Skin epidermis (tissue), 12 donors: ENCODE measurements at regions not wholly inside any gene's neighbourhood (a gene's known extent, or its start where the extent isn't known, plus 50 kb on each side); places are given as distances from the start of the nearest gene placed in this dataset.

Experiments used
- H3K27ac ChIP-seq, 21 experiments: fragments of 200-600 bp; sonication (generic) in 11 of 21; one replicate each; pipeline ENCODE4 v1.5.0; 2020; ENCODE audit warnings: mild to moderate bottlenecking in 3 of 21, inconsistent platforms in 2 of 21, moderate library complexity in 2 of 21
- H3K4me3 ChIP-seq, 7 experiments: fragments of 200-600 bp; sonication (generic) in 2 of 7; one replicate each; pipeline ENCODE4 v1.5.0; 2020; ENCODE audit warnings: inconsistent platforms in 2 of 7, mild to moderate bottlenecking in 2 of 7, moderate library complexity in 1 of 7

- no peak overlapping the region for H3K4me3 ChIP-seq
- no peak overlapping the region for H3K27ac ChIP-seq
Observed at GRCh38 chr1:112040891-112041740, 51.6 kb upstream of the KCND3 start.

GRCh38 chr1:112043901-112044300, 54.4 kb upstream of the KCND3 start:
- H3K27ac ChIP-seq = no peak overlapping the region
- no peak overlapping the region for H3K4me3 ChIP-seq

GRCh38 chr1:112044745-112045144, 55.3 kb upstream of the KCND3 start:
- H3K4me3 ChIP-seq = no peak overlapping the region
- no peak overlapping the region for H3K27ac ChIP-seq

GRCh38 chr1:112046630-112047029, 57.2 kb upstream of the KCND3 start:
- no peak overlapping the region for H3K27ac ChIP-seq
- no peak overlapping the region for H3K4me3 ChIP-seq

- Histone ChIP-seq H3K4me3 (no peak overlapping the region), H3K27ac (no peak overlapping the region)
Observed at GRCh38 chr1:112048421-112048820, 59.0 kb upstream of the KCND3 start.

GRCh38 chr1:112054510-112054909, 65.0 kb upstream of the KCND3 start:
- H3K27ac ChIP-seq = no peak overlapping the region
- H3K4me3 ChIP-seq = no peak overlapping the region

GRCh38 chr1:112056354-112056753, 66.9 kb upstream of the KCND3 start:
- no peak overlapping the region for H3K4me3 ChIP-seq
- no peak overlapping the region for H3K27ac ChIP-seq

GRCh38 chr1:112057736-112058135, 68.3 kb upstream of the KCND3 start:
- Histone ChIP-seq H3K4me3 (no peak overlapping the region), H3K27ac (no peak overlapping the region)

- Histone ChIP-seq H3K4me3 (no peak overlapping the region), H3K27ac (peak overlapping the region in 1 of 21 experiments; percentile 13)
Observed at GRCh38 chr1:112058815-112059450, 69.5 kb upstream of the KCND3 start.

GRCh38 chr1:112059679-112060078, 70.2 kb upstream of the KCND3 start:
- H3K27ac ChIP-seq = peak overlapping the region in 1 of 21 experiments; percentile 22
- H3K4me3 ChIP-seq = no peak overlapping the region

GRCh38 chr1:112060261-112060660, 70.8 kb upstream of the KCND3 start:
- H3K4me3 ChIP-seq = no peak overlapping the region

GRCh38 chr1:112061056-112061455, 71.6 kb upstream of the KCND3 start:
- H3K4me3 ChIP-seq = no peak overlapping the region
- H3K27ac ChIP-seq = peak overlapping the region in 8 of 21 experiments; percentile 11 to 72 (median 29)

More at GRCh38 chr1:112060261-112060660, 70.8 kb upstream of the KCND3 start:
- peak overlapping the region in 2 of 21 experiments; percentile 11 to 22 for H3K27ac ChIP-seq

- peak overlapping the region in 2 of 21 experiments; percentile 16 to 58 for H3K27ac ChIP-seq
Observed at GRCh38 chr1:112061901-112062320, 72.4 kb upstream of the KCND3 start.

GRCh38 chr1:112063781-112064728, 74.6 kb upstream of the KCND3 start:
- Histone ChIP-seq H3K4me3 (no peak overlapping the region), H3K27ac (no peak overlapping the region)

More at GRCh38 chr1:112061901-112062320, 72.4 kb upstream of the KCND3 start:
- no peak overlapping the region for H3K4me3 ChIP-seq

- Histone ChIP-seq H3K27ac (no peak overlapping the region), H3K4me3 (no peak overlapping the region)
Observed at GRCh38 chr1:112067989-112068388, 78.5 kb upstream of the KCND3 start.

- no peak overlapping the region for H3K4me3 ChIP-seq
- no peak overlapping the region for H3K27ac ChIP-seq
Observed at GRCh38 chr1:112070677-112071076, 81.2 kb upstream of the KCND3 start.

- H3K27ac ChIP-seq = no peak overlapping the region
- H3K4me3 ChIP-seq = no peak overlapping the region
Observed at GRCh38 chr1:112074711-112075110, 85.2 kb upstream of the KCND3 start.

GRCh38 chr1:112075566-112075965, 86.1 kb upstream of the KCND3 start:
- no peak overlapping the region for H3K27ac ChIP-seq
- no peak overlapping the region for H3K4me3 ChIP-seq

- Histone ChIP-seq H3K27ac (no peak overlapping the region), H3K4me3 (no peak overlapping the region)
Observed at GRCh38 chr1:112079446-112079845, 90.0 kb upstream of the KCND3 start.

GRCh38 chr1:112083487-112083886, 94.0 kb upstream of the KCND3 start:
- H3K4me3 ChIP-seq = no peak overlapping the region
- no peak overlapping the region for H3K27ac ChIP-seq
